H1 (cell line): ENCODE measurements at regions not wholly inside any gene's neighbourhood (a gene's known extent, or its start where the extent isn't known, plus 50 kb on each side); places are given as distances from the start of the nearest gene placed in this dataset.

Experiments
- CBX8 ChIP-seq: fragments of 300-800, 300-1000 bp; sonication (generic); IDR thresholded peaks from 2 replicates; pipeline ENCODE4 v1.7.1; 2016; ENCODE audit warnings: low read depth, low read length, borderline replicate concordance
- CHD2 ChIP-seq: IDR thresholded peaks from 2 replicates; pipeline ENCODE4 v1.6.1; 2012; ENCODE audit warnings: low read length, improper control_type of control experiment
- RXRA ChIP-seq: IDR thresholded peaks from 2 replicates; pipeline ENCODE4 v1.6.1; 2011; ENCODE audit warnings: low read depth, mild to moderate bottlenecking, low read length, moderate library complexity; ENCODE audit not compliant: insufficient read depth

GRCh38 chr7:153430931-153431330 is 621.3 kb upstream of the DPP6 start (continued):
- TF ChIP-seq CBX8 (no peak), RXRA (no peak), CHD2 (no peak)
